ENCODE measurements at regions not wholly inside any gene's neighbourhood (a gene's known extent, or its start where the extent isn't known, plus 50 kb on each side); places are given as distances from the start of the nearest gene placed in this dataset.

- Histone ChIP-seq H2AK9ac (replicated peaks; ENCODE audit: low read depth, low read length, poor library complexity) (no peak overlapping the region), H3K23ac (ENCODE audit: low read depth, low read length) (no peak overlapping the region), H4K5ac (ENCODE audit: low read depth, low read length) (no peak overlapping the region), H3K4me3 (ENCODE audit: insufficient read depth, low read depth, low read length) (no peak overlapping the region), H3K4ac (ENCODE audit: low read depth, low read length) (no peak overlapping the region), H3K9ac (ENCODE audit: low read depth, low read length) (no peak overlapping the region), H3K56ac (ENCODE audit: extremely low read depth, insufficient read depth, low read length) (no peak overlapping the region), H2AFZ (replicated peaks; ENCODE audit: low read length, poor library complexity) (no peak overlapping the region), H3K27ac (ENCODE audit: insufficient read depth, low read length) (no peak overlapping the region), H2BK15ac (ENCODE audit: low read depth, low read length) (no peak overlapping the region), H2BK20ac (ENCODE audit: low read depth, low read length) (no peak overlapping the region), H3K36me3 (ENCODE audit: control insufficient read depth, insufficient read depth, low read length) (no peaks in the 10 kb centered on the region), H3K27me3 (ENCODE audit: control insufficient read depth, insufficient read depth, low read length) (no peaks in the 10 kb centered on the region), H3K18ac (ENCODE audit: low read depth, low read length) (no peak overlapping the region), H3K4me1 (ENCODE audit: control insufficient read depth, insufficient read depth, low read length) (peaks cover 3% of the 10 kb centered on the region; the same call in 1 of the 2 replicates), H3K79me1 (ENCODE audit: low read depth in 1 of 2, low read length in 2 of 2) (no peaks in the 10 kb centered on the region), H3K4me2 (ENCODE audit: low read depth, low read length) (no peak overlapping the region), H3K14ac (replicated peaks; ENCODE audit: low read depth, low read length) (no peak overlapping the region), H3K9me1 (ENCODE audit: insufficient read depth, low read length) (peaks cover 2% of the 10 kb centered on the region; the same call in 1 of the 2 replicates), H2AK5ac (ENCODE audit: low read depth, low read length) (no peak overlapping the region), H4K20me1 (ENCODE audit: insufficient read depth, low read length) (no peaks in the 10 kb centered on the region), H3K9me3 (ENCODE audit: control insufficient read depth, insufficient read depth, low read length) (no peaks in the 10 kb centered on the region), H2BK120ac (ENCODE audit: low read depth, low read length) (no peak overlapping the region), H2BK5ac (ENCODE audit: low read depth, low read length, poor library complexity, severe bottlenecking) (no peak overlapping the region), H4K91ac (ENCODE audit: insufficient read depth, low read depth, low read length) (no peak overlapping the region), H4K8ac (ENCODE audit: low read depth in 2 of 2, low read length in 2 of 2) (no peak overlapping the region)
- 73% methylated on average over 2 of the region's 4 CpGs; no CpG with 5 or more reads in 1 of the 2 experiments for WGBS, 2 experiments (ENCODE audit: extremely low coverage in 2 of 2, insufficient read length in 1 of 2)
- in situ Hi-C loops (cut with MboI; ENCODE audit: low sequenced_read_pairs) (no loop called here), intact Hi-C loops (cut with micrococcal nuclease) (no loop called here), dilution Hi-C loops (cut with HindIII; ENCODE audit: low sequenced_read_pairs, unreplicated experiment) (no loop called here)
- TF ChIP-seq MAZ (IDR thresholded peaks at IDR 0.05; ENCODE audit: borderline replicate concordance, low read depth, low read length), result no peak
- no peak for TF ChIP-seq MAFK (IDR thresholded peaks at IDR 0.05; ENCODE audit: low read depth, low read length)
- TF ChIP-seq MXI1 (IDR thresholded peaks at IDR 0.05; ENCODE audit: borderline replicate concordance, low read depth, low read length), result no peak
- TF ChIP-seq RAD21 (IDR thresholded peaks at IDR 0.05; ENCODE audit: low read length), result no peak
- no peak for TF ChIP-seq CHD1 (IDR thresholded peaks at IDR 0.05; ENCODE audit: low read depth, low read length)
- no peak for TF ChIP-seq RFX5 (IDR thresholded peaks at IDR 0.05; ENCODE audit: low read depth, low read length)
- TF ChIP-seq RCOR1 (IDR thresholded peaks at IDR 0.05; ENCODE audit: insufficient replicate concordance, low read length), result no peak
- TF ChIP-seq, protein P1, sequence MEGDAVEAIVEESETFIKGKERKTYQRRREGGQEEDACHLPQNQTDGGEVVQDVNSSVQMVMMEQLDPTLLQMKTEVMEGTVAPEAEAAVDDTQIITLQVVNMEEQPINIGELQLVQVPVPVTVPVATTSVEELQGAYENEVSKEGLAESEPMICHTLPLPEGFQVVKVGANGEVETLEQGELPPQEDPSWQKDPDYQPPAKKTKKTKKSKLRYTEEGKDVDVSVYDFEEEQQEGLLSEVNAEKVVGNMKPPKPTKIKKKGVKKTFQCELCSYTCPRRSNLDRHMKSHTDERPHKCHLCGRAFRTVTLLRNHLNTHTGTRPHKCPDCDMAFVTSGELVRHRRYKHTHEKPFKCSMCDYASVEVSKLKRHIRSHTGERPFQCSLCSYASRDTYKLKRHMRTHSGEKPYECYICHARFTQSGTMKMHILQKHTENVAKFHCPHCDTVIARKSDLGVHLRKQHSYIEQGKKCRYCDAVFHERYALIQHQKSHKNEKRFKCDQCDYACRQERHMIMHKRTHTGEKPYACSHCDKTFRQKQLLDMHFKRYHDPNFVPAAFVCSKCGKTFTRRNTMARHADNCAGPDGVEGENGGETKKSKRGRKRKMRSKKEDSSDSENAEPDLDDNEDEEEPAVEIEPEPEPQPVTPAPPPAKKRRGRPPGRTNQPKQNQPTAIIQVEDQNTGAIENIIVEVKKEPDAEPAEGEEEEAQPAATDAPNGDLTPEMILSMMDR (conservative IDR thresholded peaks at IDR 0.05; ENCODE audit: low read depth, low read length), result no peak
- no peak for TF ChIP-seq POLR2A (IDR thresholded peaks at IDR 0.05; ENCODE audit: low read depth, low read length)
- TF ChIP-seq FOS (IDR thresholded peaks at IDR 0.05; ENCODE audit: low read depth, low read length), result no peak
- no peak for TF ChIP-seq NFE2L2 (IDR thresholded peaks at IDR 0.05; ENCODE audit: low read depth, low read length)
- TF ChIP-seq CEBPB (IDR thresholded peaks at IDR 0.05; ENCODE audit: low read depth, low read length), result no peak
- TF ChIP-seq ELK1 (IDR thresholded peaks at IDR 0.05; ENCODE audit: borderline replicate concordance, low read depth, low read length), result no peak
- no peak for TF ChIP-seq SMC3 (IDR thresholded peaks at IDR 0.05; ENCODE audit: low read depth, low read length)
- TF ChIP-seq, protein P2, sequence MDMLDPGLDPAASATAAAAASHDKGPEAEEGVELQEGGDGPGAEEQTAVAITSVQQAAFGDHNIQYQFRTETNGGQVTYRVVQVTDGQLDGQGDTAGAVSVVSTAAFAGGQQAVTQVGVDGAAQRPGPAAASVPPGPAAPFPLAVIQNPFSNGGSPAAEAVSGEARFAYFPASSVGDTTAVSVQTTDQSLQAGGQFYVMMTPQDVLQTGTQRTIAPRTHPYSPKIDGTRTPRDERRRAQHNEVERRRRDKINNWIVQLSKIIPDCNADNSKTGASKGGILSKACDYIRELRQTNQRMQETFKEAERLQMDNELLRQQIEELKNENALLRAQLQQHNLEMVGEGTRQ (IDR thresholded peaks at IDR 0.05; ENCODE audit: low read depth, low read length), result no peak
- TF ChIP-seq BHLHE40 (IDR thresholded peaks at IDR 0.05; ENCODE audit: low read depth, low read length), result no peak
- DNase-seq (no peak), ATAC-seq (ENCODE audit: low read depth) (no peak)
- ChIA-PET POLR2A (ENCODE audit: unreplicated experiment) (no interaction called here), CTCF (no interaction called here)
- BruUV-seq (replicated peaks), result no TSS peak
Measured at GRCh38 chr2:207444756-207445155, 85.0 kb upstream of the CREB1 start.

All from IMR-90 (cell line).